Breast epithelium (tissue), 3 donors: ENCODE measurements at regions not wholly inside any gene's neighbourhood (a gene's known extent, or its start where the extent isn't known, plus 50 kb on each side); places are given as distances from the start of the nearest gene placed in this dataset.

Experiments
- CTCF ChIP-seq, 3 donors: fragments of 450-650 bp; IDR thresholded peaks; one replicate each; pipeline ENCODE4 v1.5.1; 2016 to 2017; ENCODE audit warnings: antibody characterized with exemption in 3 of 3, mild to moderate bottlenecking in 3 of 3, moderate library complexity in 3 of 3
- POLR2AphosphoS5 ChIP-seq, 3 donors: sonication (generic); formaldehyde crosslinking; IDR thresholded peaks; one replicate each; pipeline ENCODE4 v1.6.1; 2017; ENCODE audit warnings: antibody characterized with exemption in 3 of 3

- TF ChIP-seq CTCF (IDR thresholded peaks at IDR 0.05) = no peak
- TF ChIP-seq POLR2AphosphoS5 (IDR thresholded peaks at IDR 0.05) = no peak
Observed at GRCh38 chr1:221989741-221990140, 247.9 kb upstream of the DUSP10 start.
